Psoas muscle (tissue), 7 donors: ENCODE measurements at regions not wholly inside any gene's neighbourhood (a gene's known extent, or its start where the extent isn't known, plus 50 kb on each side); places are given as distances from the start of the nearest gene placed in this dataset.

Experiments
- ATAC-seq, 4 donors: fragments of 200-7000 bp; cut with Tn5 transposase; one replicate each; pipeline ENCODE4 v1.9.1; 2020; ENCODE audit warnings: moderate library complexity in 3 of 4, mild to moderate bottlenecking in 2 of 4
- DNase-seq, 2 donors: peaks; one replicate each; pipeline ENCODE4 v3.0.0-alpha.2; 2020
- H3K27ac ChIP-seq: fragments of 200-600 bp; one replicate; pipeline ENCODE4 v1.8.0; 2022
- H3K27me3 ChIP-seq, 3 donors: fragments of 200-600 bp in 1 of 3; one replicate each; pipeline versions ENCODE4 v1.6.1 to v1.8.0; 2013 to 2022; ENCODE audit warnings: low read length in 2 of 3, mild to moderate bottlenecking in 2 of 3, moderate library complexity in 1 of 3; ENCODE audit not compliant: insufficient read depth in 3 of 3
- H3K36me3 ChIP-seq, 2 donors: fragments of 200-600 bp in 1 of 2; one replicate each; pipeline versions ENCODE4 v1.6.1 to v1.8.0; 2013 to 2022; ENCODE audit warnings: low read depth in 1 of 2, mild to moderate bottlenecking in 1 of 2, moderate library complexity in 1 of 2; ENCODE audit not compliant: insufficient read depth in 1 of 2
- H3K4me1 ChIP-seq: fragments of 200-600 bp; one replicate; pipeline ENCODE4 v1.8.0; 2022
- H3K4me3 ChIP-seq: fragments of 200-600 bp; one replicate; pipeline ENCODE4 v1.8.0; 2022; ENCODE audit warnings: mild to moderate bottlenecking
- H3K9me3 ChIP-seq: fragments of 200-600 bp; one replicate; pipeline ENCODE4 v1.8.0; 2022
- WGBS, 3 donors: extraction: QIAGEN DNeasy Blood & Tissue Kit; methylation state at CpG; one replicate each; pipeline versions ENCODE4 v1.1.6 to v1.1.7; 2013; 5-methylcytosine and 5-hydroxymethylcytosine counted together
- intact Hi-C, 2 donors: fragments of 100-400 bp; cut with DNase I; formaldehyde crosslinking; loops; one replicate each; pipeline versions ENCODE4 v1.11.0 to v1.14.2; 2022
- TF ChIP-seq, protein P1 (sequence below): fragments of 200-600 bp; IDR thresholded peaks from one replicate; pipeline ENCODE4 v1.8.0; 2022; ENCODE audit warnings: antibody characterized with exemption
- donor health status: healthy with polysubstance abuse.
- donor health status: DM: no; HTN: no; CAD: no; lungs with moderate emphysema.
- donor health status: Bipolar disorder and iron deficiency.
- donor health status: healthy.
- donor health status: DM: yes; HTN: yes; CAD: no.
- donor health status: DM: no; HTN: no; CAD: no.
- donor health status: DM: yes; HTN: yes; CAD: no.

- intact Hi-C loops, result no loop called here
- H3K4me3 ChIP-seq, result no peak overlapping the region
- no peak for ATAC-seq
- H3K36me3 ChIP-seq, result no peaks in the 10 kb centered on the region
- no peak for DNase-seq
- 68 to 79% (median 72%) methylated on average over 2 of the region's 2 CpGs for WGBS, 3 donors
- H3K4me1 ChIP-seq, result no peaks in the 10 kb centered on the region
- TF ChIP-seq, protein P1, sequence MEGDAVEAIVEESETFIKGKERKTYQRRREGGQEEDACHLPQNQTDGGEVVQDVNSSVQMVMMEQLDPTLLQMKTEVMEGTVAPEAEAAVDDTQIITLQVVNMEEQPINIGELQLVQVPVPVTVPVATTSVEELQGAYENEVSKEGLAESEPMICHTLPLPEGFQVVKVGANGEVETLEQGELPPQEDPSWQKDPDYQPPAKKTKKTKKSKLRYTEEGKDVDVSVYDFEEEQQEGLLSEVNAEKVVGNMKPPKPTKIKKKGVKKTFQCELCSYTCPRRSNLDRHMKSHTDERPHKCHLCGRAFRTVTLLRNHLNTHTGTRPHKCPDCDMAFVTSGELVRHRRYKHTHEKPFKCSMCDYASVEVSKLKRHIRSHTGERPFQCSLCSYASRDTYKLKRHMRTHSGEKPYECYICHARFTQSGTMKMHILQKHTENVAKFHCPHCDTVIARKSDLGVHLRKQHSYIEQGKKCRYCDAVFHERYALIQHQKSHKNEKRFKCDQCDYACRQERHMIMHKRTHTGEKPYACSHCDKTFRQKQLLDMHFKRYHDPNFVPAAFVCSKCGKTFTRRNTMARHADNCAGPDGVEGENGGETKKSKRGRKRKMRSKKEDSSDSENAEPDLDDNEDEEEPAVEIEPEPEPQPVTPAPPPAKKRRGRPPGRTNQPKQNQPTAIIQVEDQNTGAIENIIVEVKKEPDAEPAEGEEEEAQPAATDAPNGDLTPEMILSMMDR, result no peak
- no peaks in the 10 kb centered on the region for H3K9me3 ChIP-seq
- no peaks in the 10 kb centered on the region for H3K27me3 ChIP-seq
- H3K27ac ChIP-seq, result no peak overlapping the region
These were observed 926.8 kb downstream of the GATA3 start for GRCh38 chr10:8981277-8981676.

DNA sequence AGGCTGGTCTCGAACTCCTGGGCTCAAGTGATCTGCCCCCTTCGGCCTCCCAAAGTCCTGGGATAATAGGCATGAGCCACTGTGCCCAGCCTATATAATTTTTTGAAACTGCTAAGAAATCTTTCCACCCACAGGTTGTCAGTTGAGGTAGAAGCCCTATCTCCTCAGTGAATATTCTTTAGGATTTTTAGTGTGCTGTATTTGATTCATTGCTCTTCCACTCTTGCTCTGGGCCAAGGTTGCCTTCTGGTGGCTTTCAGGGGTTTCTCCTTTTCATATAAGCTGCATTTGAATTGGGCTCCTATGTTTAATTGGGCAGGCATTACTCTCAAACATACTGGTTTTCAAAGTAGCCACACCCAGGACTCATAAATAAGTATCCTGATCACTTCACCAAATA, 931.2 kb downstream of the GATA3 start:
- no peaks in the 10 kb centered on the region for H3K9me3 ChIP-seq
- DNase-seq (no peak), ATAC-seq (no peak)
- H3K27ac ChIP-seq, result no peak overlapping the region
- H3K4me3 ChIP-seq, result no peak overlapping the region
- H3K27me3 ChIP-seq, result no peaks in the 10 kb centered on the region
- H3K4me1 ChIP-seq, result no peaks in the 10 kb centered on the region
- TF ChIP-seq, protein P1, result no peak
- 93 to 95% (median 93%) methylated on average over 2 of the region's 2 CpGs for WGBS, 3 donors
- H3K36me3 ChIP-seq, result no peaks in the 10 kb centered on the region
- intact Hi-C loops, result no loop called here

GRCh38 chr10:8986975-8987374, 932.5 kb downstream of the GATA3 start:
- Histone ChIP-seq H3K36me3 (no peaks in the 10 kb centered on the region), H3K27ac (no peak overlapping the region), H3K9me3 (no peaks in the 10 kb centered on the region), H3K27me3 (no peaks in the 10 kb centered on the region), H3K4me3 (no peak overlapping the region), H3K4me1 (no peaks in the 10 kb centered on the region)
- TF ChIP-seq, protein P1, result no peak
- DNase-seq (no peak), ATAC-seq (no peak)
- 48 to 54% (median 53%) methylated on average over 6 of the region's 6 CpGs for WGBS, 3 donors
- intact Hi-C loops, result no loop called here

- H3K36me3 ChIP-seq, result no peaks in the 10 kb centered on the region
- no peak overlapping the region for H3K27ac ChIP-seq
These were observed 933.2 kb downstream of the GATA3 start for GRCh38 chr10:8987712-8988111.

More at GRCh38 chr10:8987712-8988111, 933.2 kb downstream of the GATA3 start:
- no peak for ATAC-seq
- Histone ChIP-seq H3K4me1 (no peaks in the 10 kb centered on the region), H3K27me3 (no peaks in the 10 kb centered on the region), H3K4me3 (no peak overlapping the region), H3K9me3 (no peaks in the 10 kb centered on the region)
- no peak for DNase-seq
- intact Hi-C loops, result no loop called here
- 0 to 42% (median 20%) methylated on average over 1 of the region's 1 CpG for WGBS, 3 donors
- TF ChIP-seq, protein P1, result no peak
